ENCODE measurements at regions not wholly inside any gene's neighbourhood (a gene's known extent, or its start where the extent isn't known, plus 50 kb on each side); places are given as distances from the start of the nearest gene placed in this dataset.

GRCh38 chr3:107988460-107989175 lies 102.2 kb downstream of the CD47 start:
- H2AFZ ChIP-seq (ENCODE audit: control insufficient read depth, low read length): no peak overlapping the region
- peaks cover 40% of the 10 kb centered on the region for H3K4me1 ChIP-seq (ENCODE audit: control insufficient read depth, extremely low read depth, insufficient read depth, low read length)
- H3K9me1 ChIP-seq (ENCODE audit: control insufficient read depth, extremely low read depth, insufficient read depth, low read length): no peaks in the 10 kb centered on the region
- DNase-seq (ENCODE audit: low read depth, low spot score): no peak
- H3K79me2 ChIP-seq (ENCODE audit: control insufficient read depth, insufficient read depth, low read length): no peaks in the 10 kb centered on the region
- no peaks in the 10 kb centered on the region for H3K27me3 ChIP-seq (ENCODE audit: control insufficient read depth, extremely low read depth, insufficient read depth, low read length)
- H3K4me3 ChIP-seq (ENCODE audit: control insufficient read depth in 2 of 3, extremely low read depth in 1 of 3, insufficient read depth in 2 of 3, low read depth in 1 of 3, low read length in 3 of 3): no peak overlapping the region
- H3K9ac ChIP-seq (ENCODE audit: control insufficient read depth, extremely low read depth, insufficient read depth, low read length): no peak overlapping the region
- peak; percentile 71 for FAIRE-seq
- dilution Hi-C loops (cut with MboI; ENCODE audit: extremely low pct_ligation_motif_present, low sequenced_read_pairs): no loop called here
- H4K20me1 ChIP-seq (ENCODE audit: control insufficient read depth, extremely low read depth, insufficient read depth, low read length): no peaks in the 10 kb centered on the region
- H3K36me3 ChIP-seq (ENCODE audit: control insufficient read depth in 2 of 2, extremely low read depth in 1 of 2, insufficient read depth in 2 of 2, low read length in 2 of 2): no peaks in the 10 kb centered on the region
- H3K27ac ChIP-seq (ENCODE audit: control insufficient read depth, insufficient read depth, low read length): peak overlapping the region; percentile 80
- peak overlapping the region; percentile 45 for H3K4me2 ChIP-seq (ENCODE audit: control insufficient read depth, extremely low read depth, insufficient read depth, low read depth, low read length)
- H3K9me3 ChIP-seq (ENCODE audit: control insufficient read depth, low read depth, low read length): no peaks in the 10 kb centered on the region
- TF ChIP-seq EZH2 (IDR thresholded peaks at IDR 0.05; ENCODE audit: low read length) (no peak), CTCF (optimal IDR thresholded peaks at IDR 0.05 in 1 of 3, IDR thresholded peaks at IDR 0.05 in 1 of 3, conservative IDR thresholded peaks at IDR 0.05 in 1 of 3; ENCODE audit: extremely low read depth in 1 of 3, insufficient read depth in 2 of 3, low read length in 3 of 3) (no peak)

- dilution Hi-C loops (cut with MboI; ENCODE audit: extremely low pct_ligation_motif_present, low sequenced_read_pairs): no loop called here
- Histone ChIP-seq H3K36me3 (ENCODE audit: control insufficient read depth in 2 of 2, extremely low read depth in 1 of 2, insufficient read depth in 2 of 2, low read length in 2 of 2) (no peaks in the 10 kb centered on the region), H3K4me2 (ENCODE audit: control insufficient read depth, extremely low read depth, insufficient read depth, low read depth, low read length) (peak overlapping the region; percentile 56), H3K4me1 (ENCODE audit: control insufficient read depth, extremely low read depth, insufficient read depth, low read length) (peaks cover 30% of the 10 kb centered on the region), H4K20me1 (ENCODE audit: control insufficient read depth, extremely low read depth, insufficient read depth, low read length) (no peaks in the 10 kb centered on the region), H3K9me3 (ENCODE audit: control insufficient read depth, low read depth, low read length) (no peaks in the 10 kb centered on the region), H3K4me3 (ENCODE audit: control insufficient read depth in 2 of 3, extremely low read depth in 1 of 3, insufficient read depth in 2 of 3, low read depth in 1 of 3, low read length in 3 of 3) (no peak overlapping the region), H3K9ac (ENCODE audit: control insufficient read depth, extremely low read depth, insufficient read depth, low read length) (no peak overlapping the region), H3K79me2 (ENCODE audit: control insufficient read depth, insufficient read depth, low read length) (no peaks in the 10 kb centered on the region), H3K27me3 (ENCODE audit: control insufficient read depth, extremely low read depth, insufficient read depth, low read length) (no peaks in the 10 kb centered on the region), H3K27ac (ENCODE audit: control insufficient read depth, insufficient read depth, low read length) (peak overlapping the region; percentile 80), H3K9me1 (ENCODE audit: control insufficient read depth, extremely low read depth, insufficient read depth, low read length) (no peaks in the 10 kb centered on the region), H2AFZ (ENCODE audit: control insufficient read depth, low read length) (no peak overlapping the region)
- TF ChIP-seq CTCF (optimal IDR thresholded peaks at IDR 0.05 in 1 of 3, IDR thresholded peaks at IDR 0.05 in 1 of 3, conservative IDR thresholded peaks at IDR 0.05 in 1 of 3; ENCODE audit: extremely low read depth in 1 of 3, insufficient read depth in 2 of 3, low read length in 3 of 3) (no peak), EZH2 (IDR thresholded peaks at IDR 0.05; ENCODE audit: low read length) (no peak)
- peak; percentile 73 for DNase-seq (ENCODE audit: low read depth, low spot score)
- peak; percentile 83 for FAIRE-seq
These were observed 103.5 kb downstream of the CD47 start for GRCh38 chr3:107987036-107987939.

Data from keratinocyte (primary cell).